NAMALWA (cell line): ENCODE measurements at regions not wholly inside any gene's neighbourhood (a gene's known extent, or its start where the extent isn't known, plus 50 kb on each side); places are given as distances from the start of the nearest gene placed in this dataset.
"Not testable (repeated sequence)": the region's sequence is repeated elsewhere in the genome, so short reads cannot be mapped to it uniquely, and the experiment has no call there.

Source experiments
- DNase-seq: peaks from one replicate; pipeline ENCODE4 v3.0.0-alpha.2; 2015; ENCODE audit warnings: low spot score

GRCh38 chr9:111148052-111149017 is 110.1 kb upstream of the LPAR1 start:
- no peak for DNase-seq

DNA sequence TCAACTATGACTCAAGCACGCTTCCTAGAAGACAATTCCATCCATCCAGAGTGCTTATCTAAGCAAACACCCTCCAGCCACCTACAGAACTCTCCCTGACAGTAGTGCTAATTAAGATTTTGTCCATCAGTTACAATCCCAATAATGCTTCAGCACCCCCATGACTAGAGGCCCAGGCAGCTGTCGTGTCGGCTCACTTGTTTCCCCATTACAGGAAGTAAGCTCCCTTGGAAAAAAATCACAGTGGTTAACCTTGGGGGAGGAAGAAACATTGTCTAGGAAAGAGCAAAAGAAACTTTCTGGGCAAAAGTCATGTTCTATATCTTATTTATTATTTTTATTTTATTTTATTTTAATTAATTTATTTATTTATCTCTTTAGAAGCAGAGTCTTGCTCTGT is 108.8 kb upstream of the LPAR1 start:
- DNase-seq, result no peak

DNA sequence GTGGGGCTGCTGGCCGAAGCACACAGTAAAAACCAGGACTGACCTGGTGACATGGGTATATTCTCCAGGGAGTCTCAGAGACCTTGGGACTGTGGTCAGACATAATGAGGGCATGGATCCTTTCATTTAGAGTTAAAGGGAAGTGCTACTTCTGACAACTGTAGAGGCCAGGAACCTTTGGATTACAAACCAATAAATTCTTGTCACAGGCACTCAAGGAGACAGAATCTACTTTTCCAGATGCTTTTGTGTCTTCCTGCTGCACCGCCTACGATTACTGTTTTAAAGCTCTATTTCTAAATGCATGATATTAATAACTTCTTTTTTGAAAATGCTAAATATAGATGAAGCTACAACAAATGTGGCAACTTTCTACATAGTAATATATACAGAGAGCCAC is 106.5 kb upstream of the LPAR1 start:
- no peak for DNase-seq

DNA sequence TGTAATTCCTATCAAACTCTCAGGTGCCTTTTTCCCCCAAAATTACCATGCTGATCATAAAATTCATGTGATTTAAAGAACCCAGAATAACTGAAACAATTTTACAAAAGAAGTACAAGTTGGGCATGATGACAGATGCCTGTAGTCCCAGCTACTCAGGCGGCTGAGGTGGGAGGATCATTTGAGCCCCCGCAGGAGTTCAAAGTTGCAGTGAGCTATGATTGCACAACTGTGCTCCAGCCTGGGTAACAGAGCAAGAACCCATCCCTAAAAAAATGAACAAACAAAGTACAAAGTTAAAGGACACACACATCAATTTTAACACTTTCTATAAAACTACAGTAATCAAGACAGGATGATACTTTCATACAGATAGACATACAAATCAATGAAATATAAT is 97.9 kb upstream of the LPAR1 start:
- no peak for DNase-seq

- no peak for DNase-seq
Measured at GRCh38 chr9:111131211-111131610, 92.9 kb upstream of the LPAR1 start.

GRCh38 chr9:111120526-111120925 is 82.3 kb upstream of the LPAR1 start:
- DNase-seq, result no peak

DNA sequence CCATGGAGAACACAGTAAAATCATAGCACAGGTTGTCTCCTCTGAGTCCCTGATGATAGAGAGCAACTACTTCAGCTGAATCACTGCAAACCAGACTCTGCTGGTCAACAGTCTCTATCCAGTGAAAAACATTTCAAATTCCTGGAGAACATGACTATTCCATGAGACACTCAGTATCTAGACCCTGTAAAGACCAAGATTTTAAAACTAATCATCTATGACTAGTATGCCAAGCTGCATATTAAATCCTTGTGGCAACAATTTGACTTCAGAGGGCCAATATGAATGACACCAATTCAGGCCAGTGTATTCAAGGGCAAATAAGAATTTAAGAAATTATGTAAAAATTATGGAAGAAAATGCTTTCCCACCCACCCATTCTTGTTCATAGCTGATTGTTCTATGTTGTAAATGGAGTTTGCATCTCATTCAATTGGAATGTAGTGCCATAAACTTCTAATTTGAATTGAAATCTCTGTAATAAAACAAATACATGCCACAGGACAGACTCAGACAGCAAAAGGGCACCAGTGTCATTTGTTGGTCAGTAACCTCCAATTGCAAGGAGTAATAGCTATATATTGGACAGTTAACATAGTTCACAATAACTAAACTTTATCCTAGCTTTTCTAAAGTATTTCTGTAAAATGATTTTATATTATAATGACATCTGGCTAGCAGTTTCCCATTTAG is 80.1 kb upstream of the LPAR1 start:
- no peak for DNase-seq

- no peak for DNase-seq
Measured at GRCh38 chr9:111114486-111114885, 76.2 kb upstream of the LPAR1 start.

GRCh38 chr9:111113712-111114111 is 75.4 kb upstream of the LPAR1 start:
- DNase-seq, result no peak

DNA sequence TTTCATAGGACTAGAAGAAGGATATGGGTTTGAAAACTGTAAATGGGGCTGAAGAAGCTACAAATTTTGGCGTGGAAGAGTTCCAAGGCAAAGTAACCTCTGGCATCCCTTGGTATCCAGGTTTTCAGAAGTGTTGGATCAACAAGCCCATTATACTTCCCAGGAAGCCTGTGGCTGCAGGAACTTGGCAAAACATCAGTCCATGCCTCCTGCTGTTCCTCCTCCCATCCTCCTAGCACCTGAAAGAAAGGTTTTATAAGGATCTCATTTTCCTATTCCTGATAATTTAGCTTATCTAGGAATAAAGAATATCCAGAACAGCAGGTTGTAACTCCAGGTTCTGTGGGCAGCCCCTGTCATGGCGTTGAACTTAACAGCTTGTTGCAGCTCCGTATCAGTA is 72.5 kb upstream of the LPAR1 start:
- no peak for DNase-seq

GRCh38 chr9:111108946-111109345 is 70.7 kb upstream of the LPAR1 start:
- no peak for DNase-seq

- DNase-seq, result no peak
Measured at GRCh38 chr9:111107141-111107540, 68.9 kb upstream of the LPAR1 start.

DNA sequence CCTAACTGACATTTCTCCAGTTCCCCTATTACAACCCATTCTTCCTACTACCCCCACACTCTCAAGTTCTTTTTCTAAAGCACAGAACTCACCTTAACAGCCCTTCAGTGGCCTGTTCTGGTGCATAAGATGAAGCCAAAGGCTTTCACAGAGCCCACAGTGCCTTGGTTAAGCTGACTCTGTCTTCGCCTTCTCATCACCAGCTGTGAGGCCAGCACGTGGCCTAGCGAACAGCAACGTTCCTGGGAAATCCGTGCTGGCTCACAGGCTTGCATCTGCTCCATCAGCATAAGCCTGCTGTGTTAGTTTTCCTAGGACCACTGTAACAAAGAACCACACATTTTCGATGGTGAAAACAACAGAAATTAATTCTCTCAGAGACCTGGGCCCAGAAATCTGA is 67.9 kb upstream of the LPAR1 start:
- no peak for DNase-seq

- no peak for DNase-seq
Measured at GRCh38 chr9:111102793-111103464, 64.7 kb upstream of the LPAR1 start.

DNA sequence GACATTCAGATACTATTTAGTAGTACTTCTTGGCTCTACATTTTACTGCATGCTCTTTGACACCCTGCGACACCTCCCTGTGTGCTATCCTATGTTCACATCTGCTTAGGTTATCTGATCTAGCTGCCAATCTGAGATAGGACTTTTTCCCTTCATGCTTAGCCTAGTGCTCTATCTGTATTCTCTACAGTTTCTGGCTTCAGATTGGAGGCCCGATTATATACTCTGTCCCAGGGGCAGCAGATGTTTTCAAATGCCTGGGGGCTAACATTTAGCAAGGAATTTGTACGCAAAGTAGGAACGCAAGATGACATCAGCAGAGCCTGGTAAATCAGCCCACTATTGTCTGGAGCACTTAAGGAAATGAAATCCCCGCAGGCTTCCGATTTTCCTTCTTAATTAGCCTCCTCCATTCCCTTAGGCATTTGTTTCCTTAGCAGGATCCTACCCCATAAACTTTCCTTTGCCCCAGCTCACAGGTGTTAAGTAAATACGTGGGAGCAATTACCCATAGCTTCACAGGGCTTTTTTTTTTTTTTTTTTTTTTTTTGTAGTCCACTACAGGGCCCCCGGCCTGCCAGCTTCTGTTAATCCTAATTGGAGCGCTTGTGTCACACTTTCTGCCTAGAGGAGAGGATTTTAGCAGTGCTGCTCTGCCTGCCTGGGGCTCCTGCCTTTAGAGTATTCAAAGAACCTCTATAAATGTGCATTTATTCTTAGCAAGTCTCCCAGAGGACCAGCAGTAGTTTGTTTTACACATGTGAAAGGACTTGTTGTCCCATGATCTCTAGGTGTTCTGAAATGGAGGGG is 61.1 kb upstream of the LPAR1 start:
- DNase-seq, result no peak

- no peak for DNase-seq
Measured at GRCh38 chr9:111098093-111098492, 59.8 kb upstream of the LPAR1 start.

DNA sequence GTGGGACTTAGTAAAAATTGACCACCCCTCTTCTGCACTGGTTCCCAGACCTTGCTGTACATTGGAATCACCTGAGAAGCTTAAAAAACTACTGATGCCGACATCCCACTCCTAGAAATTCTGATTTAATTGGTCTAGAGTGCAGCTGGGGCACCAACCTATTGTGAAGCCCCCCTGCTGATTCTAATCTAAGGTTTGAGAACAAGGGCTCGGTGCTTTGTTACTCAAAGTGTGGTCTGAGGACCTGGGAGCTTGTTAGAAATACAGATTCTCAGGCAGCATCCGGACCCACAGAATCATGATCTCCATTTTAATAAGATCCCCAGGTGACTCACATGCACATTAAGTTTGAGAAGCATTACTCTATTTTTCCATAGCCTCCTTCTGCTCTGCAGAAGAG is 57.8 kb upstream of the LPAR1 start:
- no peak for DNase-seq

DNA sequence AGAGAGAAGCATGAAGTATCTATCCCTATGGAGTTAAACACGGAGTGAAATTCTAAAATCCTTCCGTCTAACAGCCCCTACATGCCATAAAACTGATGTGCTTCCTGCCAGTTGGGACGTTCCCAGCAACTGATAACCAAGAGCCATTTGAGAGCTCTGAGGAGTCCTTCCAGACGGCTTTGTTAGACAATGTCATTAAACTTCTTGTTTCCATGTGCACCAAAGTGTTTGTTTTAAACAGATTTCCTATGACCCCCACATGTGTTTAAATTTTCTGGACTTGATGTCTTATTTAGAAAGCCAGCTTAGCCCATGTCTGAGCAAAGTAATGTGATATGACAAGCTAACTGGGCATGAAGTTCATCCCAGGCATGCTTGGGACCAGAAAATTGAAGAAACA is 57.2 kb upstream of the LPAR1 start:
- no peak for DNase-seq

GRCh38 chr9:111094958-111095357 is 56.7 kb upstream of the LPAR1 start:
- DNase-seq, result no peak

GRCh38 chr9:111094433-111094924 is 56.2 kb upstream of the LPAR1 start:
- DNase-seq, result no peak

DNA sequence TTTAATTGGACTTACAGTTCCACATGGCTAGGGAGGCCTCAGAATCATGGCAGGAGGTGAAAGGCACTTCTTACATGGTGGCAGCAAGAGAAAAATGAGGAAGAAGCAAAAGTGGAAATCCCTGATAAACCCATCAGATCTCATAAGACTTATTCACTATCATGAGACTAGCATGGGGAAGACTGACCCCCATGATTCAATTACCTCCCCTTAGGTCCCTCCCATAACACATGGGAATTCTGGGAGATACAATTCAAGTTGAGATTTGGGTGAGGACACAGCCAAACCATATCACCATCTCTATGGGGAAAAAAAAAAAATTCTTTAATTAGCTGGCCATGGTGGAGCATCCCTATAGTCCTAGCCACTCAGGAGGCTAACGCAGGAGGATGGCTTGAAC is 53.9 kb upstream of the LPAR1 start:
- not testable (repeated sequence) for DNase-seq
